Thyroid gland (tissue), 4 donors: ENCODE measurements at regions not wholly inside any gene's neighbourhood (a gene's known extent, or its start where the extent isn't known, plus 50 kb on each side); places are given as distances from the start of the nearest gene placed in this dataset.

Source experiments
- DNase-seq, 2 donors: peaks; one replicate each; pipeline ENCODE4 v3.0.0-alpha.2; 2019
- H3K27ac ChIP-seq, 3 donors: fragments of 200-600 bp; sonication (generic); 1 replicate in 2 of 3; 2 replicates in 1 of 3; pipeline ENCODE4 v1.5.1; 2016 to 2019; ENCODE audit warnings: mild to moderate bottlenecking in 1 of 3, moderate library complexity in 1 of 3
- H3K27me3 ChIP-seq: fragments of 200-600 bp; sonication (generic); one replicate; pipeline ENCODE4 v1.5.1; 2019
- H3K36me3 ChIP-seq, 2 donors: fragments of 200-600 bp; sonication (generic); one replicate each; pipeline ENCODE4 v1.5.1; 2016 to 2019
- H3K4me1 ChIP-seq, 2 donors: fragments of 200-600 bp; sonication (generic); one replicate each; pipeline ENCODE4 v1.5.1; 2017 to 2019
- H3K4me3 ChIP-seq, 3 donors: fragments of 200-600 bp; sonication (generic); replicated peaks in 1 of 3; 1 replicate in 2 of 3; 2 replicates in 1 of 3; pipeline ENCODE4 v1.5.1; 2016; ENCODE audit warnings: mild to moderate bottlenecking in 1 of 3
- H3K9me3 ChIP-seq: fragments of 200-600 bp; sonication (generic); one replicate; pipeline ENCODE4 v1.5.1; 2017
- POLR2A ChIP-seq, 2 donors: fragments of 450-650 bp; IDR thresholded peaks; one replicate each; pipeline ENCODE4 v1.6.1; 2017; ENCODE audit warnings: antibody characterized with exemption in 2 of 2, mild to moderate bottlenecking in 2 of 2, moderate library complexity in 1 of 2
- WGBS, 2 donors: methylation state at CpG; one replicate each; pipeline ENCODE4 v1.1.5; 2017; 5-methylcytosine and 5-hydroxymethylcytosine counted together
- intact Hi-C: fragments of 100-400 bp; cut with DNase I; formaldehyde crosslinking; loops from one replicate; pipeline ENCODE4 v1.15.1; 2023
- TF ChIP-seq, protein P1 (sequence below), 6 experiments: fragments of 200-600 bp in 3 of 6; fragments of 450-650 bp in 3 of 6; sonication (generic) in 3 of 6; IDR thresholded peaks; one replicate each; pipeline ENCODE4 v1.5.1; 2016 to 2019; ENCODE audit warnings: antibody characterized with exemption in 6 of 6, mild to moderate bottlenecking in 2 of 6, inconsistent platforms in 1 of 6, moderate library complexity in 1 of 6

GRCh38 chr2:177114712-177115111 is 97.9 kb upstream of the HNRNPA3 start:
- Histone ChIP-seq H3K27me3 (no peaks in the 10 kb centered on the region), H3K4me3 (no peak overlapping the region), H3K36me3 (no peaks in the 10 kb centered on the region), H3K4me1 (no peaks in the 10 kb centered on the region), H3K27ac (no peak overlapping the region), H3K9me3 (no peaks in the 10 kb centered on the region)
- DNase-seq: no peak
- TF ChIP-seq POLR2A (IDR thresholded peaks at IDR 0.05): no peak
- TF ChIP-seq, protein P1, sequence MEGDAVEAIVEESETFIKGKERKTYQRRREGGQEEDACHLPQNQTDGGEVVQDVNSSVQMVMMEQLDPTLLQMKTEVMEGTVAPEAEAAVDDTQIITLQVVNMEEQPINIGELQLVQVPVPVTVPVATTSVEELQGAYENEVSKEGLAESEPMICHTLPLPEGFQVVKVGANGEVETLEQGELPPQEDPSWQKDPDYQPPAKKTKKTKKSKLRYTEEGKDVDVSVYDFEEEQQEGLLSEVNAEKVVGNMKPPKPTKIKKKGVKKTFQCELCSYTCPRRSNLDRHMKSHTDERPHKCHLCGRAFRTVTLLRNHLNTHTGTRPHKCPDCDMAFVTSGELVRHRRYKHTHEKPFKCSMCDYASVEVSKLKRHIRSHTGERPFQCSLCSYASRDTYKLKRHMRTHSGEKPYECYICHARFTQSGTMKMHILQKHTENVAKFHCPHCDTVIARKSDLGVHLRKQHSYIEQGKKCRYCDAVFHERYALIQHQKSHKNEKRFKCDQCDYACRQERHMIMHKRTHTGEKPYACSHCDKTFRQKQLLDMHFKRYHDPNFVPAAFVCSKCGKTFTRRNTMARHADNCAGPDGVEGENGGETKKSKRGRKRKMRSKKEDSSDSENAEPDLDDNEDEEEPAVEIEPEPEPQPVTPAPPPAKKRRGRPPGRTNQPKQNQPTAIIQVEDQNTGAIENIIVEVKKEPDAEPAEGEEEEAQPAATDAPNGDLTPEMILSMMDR (IDR thresholded peaks at IDR 0.05): no peak
- WGBS, 2 donors: 96 to 97% methylated on average over 5 of the region's 5 CpGs
- intact Hi-C loops: no loop called here

GRCh38 chr2:177117755-177118154 is 94.8 kb upstream of the HNRNPA3 start:
- TF ChIP-seq POLR2A (IDR thresholded peaks at IDR 0.05): no peak
- TF ChIP-seq, protein P1 (IDR thresholded peaks at IDR 0.05): no peak
- Histone ChIP-seq H3K27me3 (no peaks in the 10 kb centered on the region), H3K4me1 (no peaks in the 10 kb centered on the region), H3K4me3 (no peak overlapping the region), H3K27ac (no peak overlapping the region), H3K9me3 (no peaks in the 10 kb centered on the region), H3K36me3 (no peaks in the 10 kb centered on the region)
- 89 to 94% methylated on average over 3 of the region's 3 CpGs for WGBS, 2 donors
- no peak for DNase-seq
- intact Hi-C loops: no loop called here

- Histone ChIP-seq H3K27ac (no peak overlapping the region), H3K27me3 (no peaks in the 10 kb centered on the region), H3K4me3 (no peak overlapping the region), H3K36me3 (no peaks in the 10 kb centered on the region), H3K4me1 (no peaks in the 10 kb centered on the region), H3K9me3 (no peaks in the 10 kb centered on the region)
- WGBS, 2 donors: 38 to 69% methylated on average over 2 of the region's 2 CpGs
- TF ChIP-seq, protein P1 (IDR thresholded peaks at IDR 0.05): no peak
- no peak for TF ChIP-seq POLR2A (IDR thresholded peaks at IDR 0.05)
- intact Hi-C loops: no loop called here
- DNase-seq: no peak
These were observed 94.0 kb upstream of the HNRNPA3 start for GRCh38 chr2:177118636-177119035.

- WGBS, 2 donors: 96 to 98% methylated on average over 5 of the region's 5 CpGs
- Histone ChIP-seq H3K27me3 (no peaks in the 10 kb centered on the region), H3K4me3 (no peak overlapping the region), H3K4me1 (no peaks in the 10 kb centered on the region), H3K27ac (no peak overlapping the region), H3K9me3 (no peaks in the 10 kb centered on the region), H3K36me3 (no peaks in the 10 kb centered on the region)
- DNase-seq: no peak
- TF ChIP-seq, protein P1 (IDR thresholded peaks at IDR 0.05): no peak
- no peak for TF ChIP-seq POLR2A (IDR thresholded peaks at IDR 0.05)
- intact Hi-C loops: no loop called here
These were observed 93.5 kb upstream of the HNRNPA3 start for GRCh38 chr2:177119099-177119498.

DNA sequence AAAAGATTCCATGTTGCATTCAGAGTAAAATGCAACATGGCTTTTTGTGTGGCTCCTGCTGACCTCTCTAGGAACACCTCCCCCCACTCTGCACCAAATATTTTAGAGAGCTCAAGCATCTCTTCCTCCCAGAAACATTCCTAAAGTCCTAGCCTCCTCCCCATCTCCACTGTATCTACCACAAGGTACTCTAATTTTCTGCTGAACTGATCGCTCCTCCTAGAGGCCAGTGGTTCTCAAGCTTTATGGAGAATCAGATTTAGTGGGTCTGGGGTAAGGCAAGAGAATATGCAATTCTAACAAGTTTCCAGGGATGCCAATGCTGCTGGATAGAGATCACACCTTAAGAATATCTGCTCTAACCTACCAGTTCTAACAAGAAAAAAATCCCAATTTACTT is 89.5 kb upstream of the HNRNPA3 start:
- H3K27me3 ChIP-seq: no peaks in the 10 kb centered on the region
- H3K4me3 ChIP-seq: no peak overlapping the region
- H3K27ac ChIP-seq: no peak overlapping the region
- H3K9me3 ChIP-seq: no peaks in the 10 kb centered on the region
- WGBS, 2 donors: 79 to 89% methylated on average over 1 of the region's 1 CpG
- TF ChIP-seq, protein P1 (IDR thresholded peaks at IDR 0.05): no peak
- no peak for TF ChIP-seq POLR2A (IDR thresholded peaks at IDR 0.05)
- H3K4me1 ChIP-seq: no peaks in the 10 kb centered on the region
- H3K36me3 ChIP-seq: no peaks in the 10 kb centered on the region
- no peak for DNase-seq
- intact Hi-C loops: no loop called here
